Kidney (tissue), 13 donors: ENCODE measurements at regions not wholly inside any gene's neighbourhood (a gene's known extent, or its start where the extent isn't known, plus 50 kb on each side); places are given as distances from the start of the nearest gene placed in this dataset.
"Not testable (repeated sequence)": the region's sequence is repeated elsewhere in the genome, so short reads cannot be mapped to it uniquely, and the experiment has no call there.

Experiments
- DNase-seq, 5 donors: peaks; one replicate each; pipeline ENCODE4 v3.0.0-alpha.2; 2013 to 2020
- FAIRE-seq: peaks from 2 replicates; lab custom pipeline; 2012; peaks lifted over from hg19 to GRCh38; lab: Jason Lieb, UNC
- H3K27ac ChIP-seq, 2 donors: one replicate each; pipeline ENCODE4 v1.7.0; 2013; ENCODE audit warnings: low read depth in 2 of 2, low read length in 2 of 2, inconsistent platforms in 1 of 2
- H3K27me3 ChIP-seq: one replicate; pipeline ENCODE4 v1.7.1; 2013; ENCODE audit warnings: low read length, inconsistent platforms; ENCODE audit not compliant: control insufficient read depth, insufficient read depth
- H3K36me3 ChIP-seq, 3 donors: one replicate each; pipeline versions ENCODE4 v1.7.0 to v1.7.1; 2013; ENCODE audit warnings: low read length in 3 of 3, control low read depth in 1 of 3, inconsistent platforms in 1 of 3; ENCODE audit not compliant: insufficient read depth in 3 of 3, control insufficient read depth in 2 of 3
- H3K4me1 ChIP-seq, 3 donors: one replicate each; pipeline versions ENCODE4 v1.7.0 to v1.7.1; 2013; ENCODE audit warnings: low read length in 3 of 3, inconsistent platforms in 1 of 3, low read depth in 1 of 3; ENCODE audit not compliant: control insufficient read depth in 2 of 3, insufficient read depth in 2 of 3
- H3K4me3 ChIP-seq, 3 donors: one replicate each; pipeline versions ENCODE4 v1.7.0 to v1.8.1; 2013; ENCODE audit warnings: low read length in 3 of 3, control low read depth in 1 of 3, inconsistent platforms in 1 of 3
- H3K9ac ChIP-seq, 3 donors: one replicate each; pipeline versions ENCODE4 v1.7.0 to v1.7.1; 2013; ENCODE audit warnings: low read length in 3 of 3, control low read depth in 1 of 3, inconsistent platforms in 1 of 3
- H3K9me3 ChIP-seq, 3 donors: one replicate each; pipeline versions ENCODE4 v1.7.0 to v1.7.1; 2013; ENCODE audit warnings: low read length in 3 of 3, control low read depth in 1 of 3, inconsistent platforms in 1 of 3; ENCODE audit not compliant: control insufficient read depth in 2 of 3, insufficient read depth in 1 of 3
- CTCF ChIP-seq: IDR thresholded peaks from 3 replicates; pipeline ENCODE4 v1.5.1; 2012; ENCODE audit warnings: mild to moderate bottlenecking, moderate library complexity, borderline replicate concordance; ENCODE audit not compliant: insufficient read depth; ENCODE audit errors: extremely low read depth
- intact Hi-C: fragments of 100-400 bp; cut with DNase I; formaldehyde crosslinking; loops from one replicate; pipeline ENCODE4 v1.11.1; 2022
- donor health status: control.
- donor health status: control.
- donor health status: control.
- donor health status: control.
- donor health status: control.
- donor health status: DM: yes; HTN: yes; CAD: no.
- donor health status: Normal renal cell carcinoma (clear cell type).

GRCh38 chr10:30553626-30554439, 75.7 kb downstream of the LYZL2 start:
- Histone ChIP-seq H3K27me3 (no peaks in the 10 kb centered on the region), H3K36me3 (no peaks in the 10 kb centered on the region), H3K9me3 (no peaks in the 10 kb centered on the region), H3K27ac (peak overlapping the region; percentile 7 to 71), H3K4me3 (peak overlapping the region in 2 of 3 donors; percentile 4 to 13), H3K9ac (no peak overlapping the region), H3K4me1 (peaks cover 0 to 3% (median 0%) of the 10 kb centered on the region in 3 donors)
- intact Hi-C loops = no loop called here
- FAIRE-seq (no peak), DNase-seq (peak in 4 of 5 donors; percentile 25 to 87 (median 33))
- no peak for TF ChIP-seq CTCF

- no peak for TF ChIP-seq CTCF
- Histone ChIP-seq H3K36me3 (no peaks in the 10 kb centered on the region), H3K4me1 (peaks cover 0 to 3% (median 0%) of the 10 kb centered on the region in 3 donors), H3K27me3 (no peaks in the 10 kb centered on the region), H3K9ac (no peak overlapping the region), H3K4me3 (no peak overlapping the region), H3K9me3 (no peaks in the 10 kb centered on the region), H3K27ac (peak overlapping the region in 1 of 2 donors; percentile 71)
- FAIRE-seq (no peak), DNase-seq (peak in 4 of 5 donors; percentile 37 to 57 (median 50))
- intact Hi-C loops = no loop called here
These were observed 76.4 kb downstream of the LYZL2 start for GRCh38 chr10:30553018-30553625.

GRCh38 chr10:30550967-30551815, 78.4 kb downstream of the LYZL2 start:
- no peak overlapping the region for H3K4me3 ChIP-seq
- H3K4me1 ChIP-seq = peaks cover 0 to 3% (median 0%) of the 10 kb centered on the region in 3 donors
- TF ChIP-seq CTCF = no peak
- H3K9me3 ChIP-seq = no peaks in the 10 kb centered on the region
- FAIRE-seq = no peak
- H3K27ac ChIP-seq = no peak overlapping the region
- intact Hi-C loops = no loop called here
- H3K36me3 ChIP-seq = no peaks in the 10 kb centered on the region
- DNase-seq = no peak
- H3K27me3 ChIP-seq = no peaks in the 10 kb centered on the region
- H3K9ac ChIP-seq = no peak overlapping the region

- intact Hi-C loops, H3K4me1 ChIP-seq, H3K9ac ChIP-seq, FAIRE-seq, H3K36me3 ChIP-seq, H3K27me3 ChIP-seq, H3K4me3 ChIP-seq, DNase-seq, H3K9me3 ChIP-seq, H3K27ac ChIP-seq: not testable (repeated sequence)
These were observed 80.3 kb downstream of the LYZL2 start for GRCh38 chr10:30549134-30549687.
